Nephron progenitor cell (in vitro differentiated cells): ENCODE measurements at regions not wholly inside any gene's neighbourhood (a gene's known extent, or its start where the extent isn't known, plus 50 kb on each side); places are given as distances from the start of the nearest gene placed in this dataset.

ENCODE experiments used
- DNase-seq: peaks from one replicate; pipeline ENCODE4 v3.0.0; 2021
- H3K27ac Mint-ChIP-seq: 2 replicates; pipeline ENCODE4 v1.8.0; 2021; ENCODE audit warnings: mild to moderate bottlenecking, moderate library complexity, mixed read lengths
- H3K27me3 Mint-ChIP-seq: 2 replicates; pipeline ENCODE4 v1.8.0; 2021; ENCODE audit warnings: mild to moderate bottlenecking, low read depth, mixed read lengths; ENCODE audit not compliant: poor library complexity
- H3K36me3 Mint-ChIP-seq: 2 replicates; pipeline ENCODE4 v1.8.0; 2021; ENCODE audit warnings: low read depth, mixed read lengths
- H3K4me1 Mint-ChIP-seq: 2 replicates; pipeline ENCODE4 v1.8.0; 2021; ENCODE audit warnings: mixed read lengths
- H3K4me3 Mint-ChIP-seq: 2 replicates; pipeline ENCODE4 v1.8.0; 2021; ENCODE audit warnings: mild to moderate bottlenecking, moderate library complexity, mixed read lengths
- H3K9me3 Mint-ChIP-seq: 2 replicates; pipeline ENCODE4 v1.8.0; 2021; ENCODE audit warnings: mild to moderate bottlenecking, moderate library complexity, mixed read lengths
- TF ChIP-seq, protein P1 (sequence below): fragments of 200-600 bp; sonication (generic); IDR thresholded peaks from 2 replicates; pipeline ENCODE4 v1.5.0; 2021; ENCODE audit warnings: antibody characterized with exemption

DNA sequence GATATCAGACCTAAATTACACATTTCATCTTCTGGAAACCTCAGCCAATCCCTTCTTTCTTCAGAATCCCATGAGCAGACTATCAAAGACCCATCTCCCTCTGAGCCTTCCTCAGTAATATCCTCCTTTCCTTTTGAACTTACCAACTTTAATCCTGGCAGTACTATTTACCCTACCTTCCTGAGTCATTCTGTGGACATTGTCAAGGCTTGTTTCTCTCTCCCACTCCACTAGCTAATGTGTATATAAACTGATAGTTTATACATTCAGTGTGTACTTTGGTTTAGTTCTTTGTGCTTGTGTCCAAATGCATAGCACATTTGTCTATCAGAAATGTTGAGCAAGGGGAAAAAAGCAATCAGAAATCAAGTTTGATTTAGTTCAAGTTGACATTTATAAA, 568.3 kb downstream of the CSNK1G3 start:
- H3K9me3 Mint-ChIP-seq: peaks cover 19% of the 10 kb centered on the region
- H3K27me3 Mint-ChIP-seq: peaks cover 1% of the 10 kb centered on the region
- peaks cover 20% of the 10 kb centered on the region for H3K36me3 Mint-ChIP-seq
- no peak for DNase-seq
- no peak overlapping the region for H3K4me3 Mint-ChIP-seq
- H3K27ac Mint-ChIP-seq: peak overlapping the region; percentile 61
- H3K4me1 Mint-ChIP-seq: peaks cover 26% of the 10 kb centered on the region
- TF ChIP-seq, protein P1, sequence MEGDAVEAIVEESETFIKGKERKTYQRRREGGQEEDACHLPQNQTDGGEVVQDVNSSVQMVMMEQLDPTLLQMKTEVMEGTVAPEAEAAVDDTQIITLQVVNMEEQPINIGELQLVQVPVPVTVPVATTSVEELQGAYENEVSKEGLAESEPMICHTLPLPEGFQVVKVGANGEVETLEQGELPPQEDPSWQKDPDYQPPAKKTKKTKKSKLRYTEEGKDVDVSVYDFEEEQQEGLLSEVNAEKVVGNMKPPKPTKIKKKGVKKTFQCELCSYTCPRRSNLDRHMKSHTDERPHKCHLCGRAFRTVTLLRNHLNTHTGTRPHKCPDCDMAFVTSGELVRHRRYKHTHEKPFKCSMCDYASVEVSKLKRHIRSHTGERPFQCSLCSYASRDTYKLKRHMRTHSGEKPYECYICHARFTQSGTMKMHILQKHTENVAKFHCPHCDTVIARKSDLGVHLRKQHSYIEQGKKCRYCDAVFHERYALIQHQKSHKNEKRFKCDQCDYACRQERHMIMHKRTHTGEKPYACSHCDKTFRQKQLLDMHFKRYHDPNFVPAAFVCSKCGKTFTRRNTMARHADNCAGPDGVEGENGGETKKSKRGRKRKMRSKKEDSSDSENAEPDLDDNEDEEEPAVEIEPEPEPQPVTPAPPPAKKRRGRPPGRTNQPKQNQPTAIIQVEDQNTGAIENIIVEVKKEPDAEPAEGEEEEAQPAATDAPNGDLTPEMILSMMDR: no peak

DNA sequence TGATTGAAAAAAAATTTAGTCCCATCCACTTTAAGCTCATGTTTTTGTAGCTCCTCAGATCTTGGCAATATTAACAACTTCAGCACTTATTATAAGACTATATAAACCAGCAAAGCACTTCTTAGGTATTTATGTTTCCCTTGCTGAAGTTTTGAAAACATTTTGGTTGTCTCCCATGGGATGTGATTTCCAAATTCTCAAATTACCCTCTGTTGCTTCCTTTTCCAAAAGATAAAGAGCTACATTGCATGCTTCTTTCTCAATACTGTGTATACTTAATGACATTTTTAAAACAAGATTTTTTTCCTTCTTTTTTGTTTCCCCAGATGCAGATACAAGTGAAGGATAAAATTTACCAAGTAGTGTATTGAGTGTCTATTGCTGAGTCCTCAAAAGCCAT, 567.1 kb downstream of the CSNK1G3 start:
- peaks cover 5% of the 10 kb centered on the region for H3K27me3 Mint-ChIP-seq
- peaks cover 26% of the 10 kb centered on the region for H3K4me1 Mint-ChIP-seq
- peaks cover 20% of the 10 kb centered on the region for H3K36me3 Mint-ChIP-seq
- TF ChIP-seq, protein P1: no peak
- H3K4me3 Mint-ChIP-seq: no peak overlapping the region
- peaks cover 19% of the 10 kb centered on the region for H3K9me3 Mint-ChIP-seq
- no peak for DNase-seq
- no peak overlapping the region for H3K27ac Mint-ChIP-seq

DNA sequence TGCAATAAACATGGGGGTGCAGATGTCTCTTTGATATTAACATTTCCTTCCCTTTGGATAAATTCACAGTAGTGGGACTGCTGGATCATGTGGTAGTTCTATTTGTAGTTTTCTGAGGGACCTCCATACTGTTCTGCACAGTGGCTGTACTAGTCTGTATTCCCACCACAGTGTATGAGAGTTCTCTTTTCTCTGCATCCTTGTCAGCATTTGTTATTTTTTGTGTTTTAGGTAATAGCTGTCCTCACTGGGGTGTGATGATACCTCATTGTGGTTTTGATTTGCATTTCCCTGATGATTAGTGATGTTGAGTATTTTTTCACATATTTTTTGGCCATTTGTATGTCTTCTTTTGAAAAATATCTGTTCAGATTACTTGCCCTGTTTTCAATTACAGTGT, 562.5 kb downstream of the CSNK1G3 start:
- Mint-ChIP-seq H3K36me3 (peaks cover 20% of the 10 kb centered on the region), H3K4me3 (no peak overlapping the region), H3K27me3 (peaks cover 5% of the 10 kb centered on the region), H3K4me1 (peaks cover 11% of the 10 kb centered on the region), H3K27ac (no peak overlapping the region), H3K9me3 (peaks cover 19% of the 10 kb centered on the region)
- TF ChIP-seq, protein P1: no peak
- DNase-seq: no peak

DNA sequence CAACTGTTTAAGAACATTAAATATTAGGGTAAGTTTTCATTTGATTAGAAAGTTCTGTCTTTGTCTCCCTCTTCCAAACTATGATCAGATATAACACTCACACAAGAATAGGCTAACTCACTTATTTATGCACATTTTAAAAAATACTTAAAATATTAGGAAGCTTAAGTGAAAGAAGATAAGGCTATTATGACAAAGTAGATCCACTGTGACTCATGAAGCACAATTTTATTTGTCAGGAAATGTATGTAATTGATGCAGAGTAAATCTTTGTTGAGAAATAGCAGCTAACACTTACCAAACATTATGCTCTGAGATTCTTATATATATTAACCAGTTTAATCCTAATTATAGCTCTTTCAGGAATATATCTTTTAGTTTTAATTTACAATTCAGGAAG, 560.6 kb downstream of the CSNK1G3 start:
- no peak for DNase-seq
- Mint-ChIP-seq H3K4me1 (no peaks in the 10 kb centered on the region), H3K27me3 (peaks cover 5% of the 10 kb centered on the region), H3K4me3 (no peak overlapping the region), H3K9me3 (peaks cover 14% of the 10 kb centered on the region), H3K36me3 (peaks cover 15% of the 10 kb centered on the region), H3K27ac (no peak overlapping the region)
- TF ChIP-seq, protein P1: no peak

DNA sequence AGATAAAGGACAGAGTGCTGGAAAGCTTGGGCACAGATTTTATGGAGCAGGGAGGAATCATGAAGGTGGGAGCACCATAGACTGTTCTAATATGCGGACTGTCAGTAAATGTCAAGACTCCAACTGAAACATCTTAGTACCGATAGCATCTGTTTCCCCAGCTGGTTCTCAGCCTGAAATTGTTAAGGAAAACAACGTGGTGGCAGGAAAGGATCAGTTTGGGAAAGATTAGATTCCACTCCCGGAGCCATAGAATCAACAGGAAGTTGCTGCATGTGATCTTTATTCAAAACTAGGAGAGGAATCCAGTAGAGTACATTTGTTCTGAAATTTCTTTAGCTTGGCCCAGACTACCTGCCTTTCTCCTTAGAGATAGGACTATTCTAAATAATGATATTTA, 559.1 kb downstream of the CSNK1G3 start:
- peaks cover 5% of the 10 kb centered on the region for H3K27me3 Mint-ChIP-seq
- H3K9me3 Mint-ChIP-seq: peaks cover 4% of the 10 kb centered on the region
- H3K4me1 Mint-ChIP-seq: no peaks in the 10 kb centered on the region
- DNase-seq: no peak
- no peak overlapping the region for H3K27ac Mint-ChIP-seq
- no peak overlapping the region for H3K4me3 Mint-ChIP-seq
- TF ChIP-seq, protein P1: no peak
- H3K36me3 Mint-ChIP-seq: peaks cover 2% of the 10 kb centered on the region

DNA sequence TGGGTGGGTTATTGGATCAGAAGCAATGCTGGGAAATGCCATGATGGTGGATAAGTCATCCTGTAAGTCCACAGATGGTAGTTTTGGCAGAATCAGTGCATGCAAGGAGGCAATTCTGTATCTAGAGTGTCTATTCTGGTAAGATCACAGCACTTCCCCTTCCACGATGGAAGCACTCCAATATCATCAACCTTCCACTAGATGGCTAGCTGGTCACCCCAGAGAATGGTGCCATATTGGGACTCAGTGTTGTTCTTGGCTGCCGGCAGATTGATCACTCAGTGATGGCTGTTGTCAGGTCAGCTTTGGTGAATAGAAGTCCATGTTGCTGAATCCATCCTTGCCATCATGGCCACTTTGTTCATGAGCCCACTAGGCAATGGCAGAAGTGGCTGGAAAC, 553.5 kb downstream of the CSNK1G3 start:
- no peak overlapping the region for H3K4me3 Mint-ChIP-seq
- H3K4me1 Mint-ChIP-seq: peaks cover 13% of the 10 kb centered on the region
- no peak for DNase-seq
- TF ChIP-seq, protein P1: no peak
- peaks cover 10% of the 10 kb centered on the region for H3K36me3 Mint-ChIP-seq
- peaks cover 24% of the 10 kb centered on the region for H3K9me3 Mint-ChIP-seq
- H3K27me3 Mint-ChIP-seq: no peaks in the 10 kb centered on the region
- no peak overlapping the region for H3K27ac Mint-ChIP-seq
